Breast epithelium (tissue), 4 donors: ENCODE measurements at regions not wholly inside any gene's neighbourhood (a gene's known extent, or its start where the extent isn't known, plus 50 kb on each side); places are given as distances from the start of the nearest gene placed in this dataset.

Experiments used
- DNase-seq, 2 donors: peaks; one replicate each; pipeline ENCODE4 v3.0.0-alpha.2; 2019; ENCODE audit warnings: low spot score in 2 of 2
- H3K27ac ChIP-seq, 2 donors: fragments of 200-600 bp; sonication (generic) in 1 of 2; one replicate each; pipeline ENCODE4 v1.5.1; 2016 to 2019; ENCODE audit warnings: mild to moderate bottlenecking in 1 of 2
- H3K27me3 ChIP-seq, 2 donors: fragments of 200-600 bp; sonication (generic) in 1 of 2; one replicate each; pipeline versions ENCODE4 v1.5.1 to v1.6.0; 2017 to 2019; ENCODE audit warnings: control low read depth in 1 of 2, mild to moderate bottlenecking in 1 of 2
- H3K36me3 ChIP-seq: fragments of 200-600 bp; one replicate; pipeline ENCODE4 v1.5.1; 2019
- H3K4me1 ChIP-seq, 2 donors: fragments of 200-600 bp; sonication (generic); one replicate each; pipeline ENCODE4 v1.5.1; 2016 to 2019; ENCODE audit warnings: control low read depth in 1 of 2
- H3K4me3 ChIP-seq, 3 donors: fragments of 200-600 bp; sonication (generic); 1 replicate in 2 of 3; 2 replicates in 1 of 3; pipeline ENCODE4 v1.5.1; 2016 to 2019; ENCODE audit warnings: mild to moderate bottlenecking in 3 of 3, moderate library complexity in 2 of 3
- H3K9me3 ChIP-seq, 2 donors: fragments of 200-600 bp; sonication (generic) in 1 of 2; one replicate each; pipeline ENCODE4 v1.5.1; 2016 to 2019; ENCODE audit warnings: control low read depth in 1 of 2
- POLR2A ChIP-seq: fragments of 450-650 bp; IDR thresholded peaks from one replicate; pipeline ENCODE4 v1.6.1; 2016; ENCODE audit warnings: antibody characterized with exemption, mild to moderate bottlenecking, moderate library complexity
- POLR2AphosphoS5 ChIP-seq, 3 donors: sonication (generic); formaldehyde crosslinking; IDR thresholded peaks; one replicate each; pipeline ENCODE4 v1.6.1; 2017; ENCODE audit warnings: antibody characterized with exemption in 3 of 3
- intact Hi-C: fragments of 100-400 bp; cut with DNase I; formaldehyde crosslinking; loops from one replicate; pipeline ENCODE4 v1.15.1; 2023; ENCODE audit warnings: low total_unique reads
- TF ChIP-seq, protein P1 (sequence below), 3 donors: fragments of 450-650 bp; IDR thresholded peaks; one replicate each; pipeline ENCODE4 v1.5.1; 2016 to 2017; ENCODE audit warnings: antibody characterized with exemption in 3 of 3, mild to moderate bottlenecking in 3 of 3, moderate library complexity in 3 of 3

DNA sequence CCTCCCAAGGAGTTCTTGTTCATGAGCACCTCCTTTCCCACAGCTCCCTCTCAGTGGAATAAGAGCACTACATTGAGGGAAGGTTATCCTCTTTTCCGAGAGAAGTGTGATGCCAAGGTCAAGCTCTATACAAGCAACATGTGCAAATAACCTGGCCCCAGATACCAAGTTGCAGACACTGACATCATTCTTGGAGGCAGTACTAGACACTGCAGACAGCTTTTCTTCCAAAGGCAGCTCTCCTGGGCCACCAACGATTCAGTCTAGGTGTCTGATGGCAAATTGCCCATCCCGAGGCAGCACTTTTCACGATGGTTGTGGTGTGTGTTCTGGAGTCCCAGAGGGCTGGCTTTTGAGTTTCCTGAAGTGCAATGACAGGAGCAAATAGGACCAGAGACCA lies 384.9 kb downstream of the TLL1 start:
- Histone ChIP-seq H3K4me3 (no peak overlapping the region), H3K27ac (no peak overlapping the region), H3K27me3 (no peaks in the 10 kb centered on the region), H3K9me3 (no peaks in the 10 kb centered on the region), H3K36me3 (no peaks in the 10 kb centered on the region), H3K4me1 (no peaks in the 10 kb centered on the region)
- no peak for TF ChIP-seq POLR2AphosphoS5 (IDR thresholded peaks at IDR 0.05)
- TF ChIP-seq, protein P1, sequence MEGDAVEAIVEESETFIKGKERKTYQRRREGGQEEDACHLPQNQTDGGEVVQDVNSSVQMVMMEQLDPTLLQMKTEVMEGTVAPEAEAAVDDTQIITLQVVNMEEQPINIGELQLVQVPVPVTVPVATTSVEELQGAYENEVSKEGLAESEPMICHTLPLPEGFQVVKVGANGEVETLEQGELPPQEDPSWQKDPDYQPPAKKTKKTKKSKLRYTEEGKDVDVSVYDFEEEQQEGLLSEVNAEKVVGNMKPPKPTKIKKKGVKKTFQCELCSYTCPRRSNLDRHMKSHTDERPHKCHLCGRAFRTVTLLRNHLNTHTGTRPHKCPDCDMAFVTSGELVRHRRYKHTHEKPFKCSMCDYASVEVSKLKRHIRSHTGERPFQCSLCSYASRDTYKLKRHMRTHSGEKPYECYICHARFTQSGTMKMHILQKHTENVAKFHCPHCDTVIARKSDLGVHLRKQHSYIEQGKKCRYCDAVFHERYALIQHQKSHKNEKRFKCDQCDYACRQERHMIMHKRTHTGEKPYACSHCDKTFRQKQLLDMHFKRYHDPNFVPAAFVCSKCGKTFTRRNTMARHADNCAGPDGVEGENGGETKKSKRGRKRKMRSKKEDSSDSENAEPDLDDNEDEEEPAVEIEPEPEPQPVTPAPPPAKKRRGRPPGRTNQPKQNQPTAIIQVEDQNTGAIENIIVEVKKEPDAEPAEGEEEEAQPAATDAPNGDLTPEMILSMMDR (IDR thresholded peaks at IDR 0.05), result no peak
- TF ChIP-seq POLR2A, result no peak
- DNase-seq, result no peak
- intact Hi-C loops, result no loop called here

DNA sequence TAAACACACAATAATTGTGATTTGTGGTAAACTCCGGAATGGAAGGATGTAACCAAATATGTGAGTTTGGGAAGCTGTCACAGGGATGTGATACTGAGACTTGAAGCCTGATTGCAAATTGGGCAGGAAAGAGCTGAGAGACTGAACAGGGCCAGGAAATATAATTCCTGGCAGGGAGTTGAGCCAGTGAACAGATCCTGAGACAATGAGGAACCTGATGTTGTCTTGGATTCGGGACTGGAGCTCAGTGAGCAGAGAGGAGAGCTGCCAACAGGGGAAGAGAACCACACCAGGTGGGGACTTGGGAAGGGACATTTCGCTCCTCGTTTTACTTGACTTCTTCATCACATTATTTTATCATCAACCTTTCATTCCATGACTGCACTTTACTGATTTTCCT lies 386.0 kb downstream of the TLL1 start:
- no peaks in the 10 kb centered on the region for H3K4me1 ChIP-seq
- TF ChIP-seq POLR2AphosphoS5 (IDR thresholded peaks at IDR 0.05) (no peak), POLR2A (no peak)
- TF ChIP-seq, protein P1 (IDR thresholded peaks at IDR 0.05), result no peak

DNA sequence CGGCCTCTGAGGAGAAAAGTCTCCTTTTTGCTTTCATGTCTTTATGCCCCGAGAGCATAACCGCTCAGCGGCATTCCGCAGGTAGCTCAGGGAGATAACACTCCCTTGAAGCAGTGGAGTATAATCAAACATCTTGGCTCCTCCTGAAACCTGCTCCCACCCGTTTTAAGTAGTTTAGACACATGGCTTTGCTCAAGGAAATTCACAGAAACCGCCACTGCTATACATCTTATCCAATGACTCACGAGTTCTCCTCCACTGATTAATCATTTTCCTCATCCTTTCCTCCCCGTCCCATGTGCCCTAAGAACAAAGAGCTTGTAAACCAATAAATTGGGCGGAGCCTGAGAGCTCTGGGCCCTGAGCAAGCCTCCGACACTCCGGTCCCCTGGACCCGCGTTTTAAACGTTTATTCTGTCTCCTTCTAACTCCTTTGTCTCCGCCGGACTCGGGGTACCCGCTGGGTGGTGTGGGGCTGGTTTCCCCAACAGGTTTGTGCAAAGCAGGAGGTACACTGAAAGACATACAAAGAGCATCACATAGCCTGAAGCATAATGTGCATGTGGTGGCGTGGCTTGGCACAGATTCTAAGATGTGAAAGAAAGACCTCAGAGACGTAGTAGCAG lies 401.2 kb downstream of the TLL1 start:
- peaks cover 0 to 2% of the 10 kb centered on the region in 2 donors for H3K27me3 ChIP-seq
- intact Hi-C loops, result no loop called here
- DNase-seq, result no peak
- H3K36me3 ChIP-seq, result no peaks in the 10 kb centered on the region
- H3K4me1 ChIP-seq, result no peaks in the 10 kb centered on the region
- peaks cover 0 to 4% of the 10 kb centered on the region in 2 donors for H3K9me3 ChIP-seq
- H3K4me3 ChIP-seq, result no peak overlapping the region
- TF ChIP-seq POLR2A, result no peak
- TF ChIP-seq POLR2AphosphoS5 (IDR thresholded peaks at IDR 0.05), result no peak
- TF ChIP-seq, protein P1 (IDR thresholded peaks at IDR 0.05), result no peak
- H3K27ac ChIP-seq, result no peak overlapping the region

More for the DNA sequence above, 386.0 kb downstream of the TLL1 start:
- no peaks in the 10 kb centered on the region for H3K9me3 ChIP-seq
- no peak overlapping the region for H3K4me3 ChIP-seq
- DNase-seq, result no peak
- H3K27ac ChIP-seq, result no peak overlapping the region
- intact Hi-C loops, result no loop called here
- H3K27me3 ChIP-seq, result no peaks in the 10 kb centered on the region
- no peaks in the 10 kb centered on the region for H3K36me3 ChIP-seq

DNA sequence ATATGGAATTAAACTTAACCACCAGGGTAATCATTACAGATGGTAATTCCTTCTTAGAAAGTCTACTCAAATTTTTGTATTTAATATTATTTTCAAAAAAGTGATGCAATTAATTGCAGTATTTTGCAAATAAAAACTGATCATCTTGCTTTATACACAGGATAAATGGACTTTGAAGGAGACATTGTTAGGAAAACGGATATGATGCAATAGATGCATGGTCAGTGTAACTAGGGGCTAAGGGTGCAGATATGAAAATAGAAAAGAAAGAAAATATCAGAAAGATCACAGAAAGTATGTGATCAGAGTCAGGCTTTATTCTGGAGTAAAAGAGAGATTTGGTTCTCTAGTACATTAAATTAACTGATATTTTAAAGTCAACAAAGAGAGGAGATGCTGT lies 401.7 kb downstream of the TLL1 start:
- intact Hi-C loops, result no loop called here
- Histone ChIP-seq H3K27me3 (peaks cover 0 to 2% of the 10 kb centered on the region in 2 donors), H3K4me1 (no peaks in the 10 kb centered on the region), H3K4me3 (no peak overlapping the region), H3K27ac (no peak overlapping the region), H3K9me3 (peaks cover 0 to 4% of the 10 kb centered on the region in 2 donors), H3K36me3 (no peaks in the 10 kb centered on the region)
- TF ChIP-seq POLR2AphosphoS5 (IDR thresholded peaks at IDR 0.05) (no peak), POLR2A (no peak)
- TF ChIP-seq, protein P1 (IDR thresholded peaks at IDR 0.05), result no peak
- DNase-seq, result no peak

DNA sequence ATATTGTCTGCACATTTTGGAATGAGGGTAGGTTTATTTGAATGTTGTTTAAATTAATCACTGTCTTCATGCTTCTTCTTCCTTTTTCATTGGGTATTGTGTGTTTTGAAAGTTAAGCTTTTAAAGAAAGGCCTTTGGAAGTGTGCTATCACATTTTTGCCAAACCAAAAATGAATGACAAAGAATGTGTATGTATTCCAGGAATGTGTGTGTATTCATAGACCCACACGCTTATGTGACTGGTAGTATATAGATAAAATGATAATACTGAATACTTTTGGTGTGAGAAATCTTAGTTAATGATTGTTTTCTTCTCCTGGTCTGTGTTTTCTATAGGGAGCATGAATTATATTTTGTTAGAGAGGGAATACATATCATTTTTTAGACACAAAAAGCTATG lies 404.4 kb downstream of the TLL1 start:
- Histone ChIP-seq H3K9me3 (no peaks in the 10 kb centered on the region), H3K36me3 (no peaks in the 10 kb centered on the region), H3K4me1 (no peaks in the 10 kb centered on the region), H3K4me3 (no peak overlapping the region), H3K27ac (no peak overlapping the region), H3K27me3 (peaks cover 0 to 2% of the 10 kb centered on the region in 2 donors)
- intact Hi-C loops, result no loop called here
- DNase-seq, result no peak
- TF ChIP-seq POLR2A, result no peak
- TF ChIP-seq, protein P1 (IDR thresholded peaks at IDR 0.05), result no peak
- no peak for TF ChIP-seq POLR2AphosphoS5 (IDR thresholded peaks at IDR 0.05)
